ENCODE measurements at regions not wholly inside any gene's neighbourhood (a gene's known extent, or its start where the extent isn't known, plus 50 kb on each side); places are given as distances from the start of the nearest gene placed in this dataset.

DNA sequence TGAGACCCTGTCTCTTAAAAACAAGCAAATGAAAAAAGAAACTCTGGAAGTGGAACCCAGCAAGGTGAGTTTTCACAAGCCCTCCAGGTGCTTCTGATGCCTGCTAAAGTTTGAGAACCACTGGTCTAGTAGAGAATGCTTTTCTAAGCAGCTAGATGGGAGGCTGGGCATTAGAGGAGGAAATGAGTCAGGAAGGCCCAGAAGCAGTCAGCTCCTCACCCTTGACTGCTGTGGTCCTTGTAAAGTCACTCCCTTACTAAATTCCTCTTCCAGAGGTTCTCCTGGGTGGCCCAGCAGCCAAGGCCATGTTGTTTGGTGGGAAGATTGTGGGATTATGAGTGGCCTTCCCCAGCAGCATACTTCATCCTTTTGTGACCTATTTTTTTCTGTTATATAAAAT, 52.0 kb upstream of the FYN start:
- no peak for FAIRE-seq
- in situ Hi-C loops (cut with MboI): no loop called here
- no peak for TF ChIP-seq MED1 (CRISPR knock-in tag; IDR thresholded peaks at IDR 0.05; ENCODE audit: borderline replicate concordance)
- TF ChIP-seq IRF2 (CRISPR knock-in tag; IDR thresholded peaks at IDR 0.05): no peak
- no peak for TF ChIP-seq NR2F6 (CRISPR knock-in tag; IDR thresholded peaks at IDR 0.05)
- TF ChIP-seq PTRF (tag; IDR thresholded peaks at IDR 0.05): no peak
- TF ChIP-seq, protein P1, sequence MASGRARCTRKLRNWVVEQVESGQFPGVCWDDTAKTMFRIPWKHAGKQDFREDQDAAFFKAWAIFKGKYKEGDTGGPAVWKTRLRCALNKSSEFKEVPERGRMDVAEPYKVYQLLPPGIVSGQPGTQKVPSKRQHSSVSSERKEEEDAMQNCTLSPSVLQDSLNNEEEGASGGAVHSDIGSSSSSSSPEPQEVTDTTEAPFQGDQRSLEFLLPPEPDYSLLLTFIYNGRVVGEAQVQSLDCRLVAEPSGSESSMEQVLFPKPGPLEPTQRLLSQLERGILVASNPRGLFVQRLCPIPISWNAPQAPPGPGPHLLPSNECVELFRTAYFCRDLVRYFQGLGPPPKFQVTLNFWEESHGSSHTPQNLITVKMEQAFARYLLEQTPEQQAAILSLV (tag; IDR thresholded peaks at IDR 0.05): no peak
- no peak for TF ChIP-seq SAFB2 (IDR thresholded peaks at IDR 0.05; ENCODE audit: borderline replicate concordance, low read depth, low read length, severe bottlenecking)
- no peak for TF ChIP-seq FOXK1 (CRISPR knock-in tag; IDR thresholded peaks at IDR 0.05; ENCODE audit: borderline replicate concordance)
- TF ChIP-seq ATF1 (CRISPR knock-in tag; IDR thresholded peaks at IDR 0.05): no peak
- TF ChIP-seq ATF1 (tag; IDR thresholded peaks at IDR 0.05): no peak
- TF ChIP-seq SIN3B (IDR thresholded peaks at IDR 0.05; ENCODE audit: low read depth): no peak
- no peak for TF ChIP-seq ZNF57 (CRISPR knock-in tag; IDR thresholded peaks at IDR 0.05)
- TF ChIP-seq TEAD2 (tag; IDR thresholded peaks at IDR 0.05): no peak
- no peak for TF ChIP-seq MECOM (CRISPR knock-in tag; IDR thresholded peaks at IDR 0.05)
- TF ChIP-seq SAFB (IDR thresholded peaks at IDR 0.05; ENCODE audit: borderline replicate concordance, low read depth, low read length): no peak
- TF ChIP-seq KDM5B (IDR thresholded peaks at IDR 0.05; ENCODE audit: insufficient replicate concordance, low read depth, low read length): no peak
- TF ChIP-seq CBFB (CRISPR knock-in tag; IDR thresholded peaks at IDR 0.05): no peak
- TF ChIP-seq, protein P2, sequence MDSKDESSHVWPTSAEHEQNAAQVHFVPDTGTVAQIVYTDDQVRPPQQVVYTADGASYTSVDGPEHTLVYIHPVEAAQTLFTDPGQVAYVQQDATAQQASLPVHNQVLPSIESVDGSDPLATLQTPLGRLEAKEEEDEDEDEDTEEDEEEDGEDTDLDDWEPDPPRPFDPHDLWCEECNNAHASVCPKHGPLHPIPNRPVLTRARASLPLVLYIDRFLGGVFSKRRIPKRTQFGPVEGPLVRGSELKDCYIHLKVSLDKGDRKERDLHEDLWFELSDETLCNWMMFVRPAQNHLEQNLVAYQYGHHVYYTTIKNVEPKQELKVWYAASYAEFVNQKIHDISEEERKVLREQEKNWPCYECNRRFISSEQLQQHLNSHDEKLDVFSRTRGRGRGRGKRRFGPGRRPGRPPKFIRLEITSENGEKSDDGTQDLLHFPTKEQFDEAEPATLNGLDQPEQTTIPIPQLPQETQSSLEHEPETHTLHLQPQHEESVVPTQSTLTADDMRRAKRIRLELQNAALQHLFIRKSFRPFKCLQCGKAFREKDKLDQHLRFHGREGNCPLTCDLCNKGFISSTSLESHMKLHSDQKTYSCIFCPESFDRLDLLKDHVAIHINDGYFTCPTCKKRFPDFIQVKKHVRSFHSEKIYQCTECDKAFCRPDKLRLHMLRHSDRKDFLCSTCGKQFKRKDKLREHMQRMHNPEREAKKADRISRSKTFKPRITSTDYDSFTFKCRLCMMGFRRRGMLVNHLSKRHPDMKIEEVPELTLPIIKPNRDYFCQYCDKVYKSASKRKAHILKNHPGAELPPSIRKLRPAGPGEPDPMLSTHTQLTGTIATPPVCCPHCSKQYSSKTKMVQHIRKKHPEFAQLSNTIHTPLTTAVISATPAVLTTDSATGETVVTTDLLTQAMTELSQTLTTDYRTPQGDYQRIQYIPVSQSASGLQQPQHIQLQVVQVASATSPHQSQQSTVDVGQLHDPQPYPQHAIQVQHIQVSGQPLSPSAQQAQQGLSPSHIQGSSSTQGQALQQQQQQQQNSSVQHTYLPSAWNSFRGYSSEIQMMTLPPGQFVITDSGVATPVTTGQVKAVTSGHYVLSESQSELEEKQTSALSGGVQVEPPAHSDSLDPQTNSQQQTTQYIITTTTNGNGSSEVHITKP (IDR thresholded peaks at IDR 0.05; ENCODE audit: partially characterized antibody): no peak
- TF ChIP-seq, protein P3, sequence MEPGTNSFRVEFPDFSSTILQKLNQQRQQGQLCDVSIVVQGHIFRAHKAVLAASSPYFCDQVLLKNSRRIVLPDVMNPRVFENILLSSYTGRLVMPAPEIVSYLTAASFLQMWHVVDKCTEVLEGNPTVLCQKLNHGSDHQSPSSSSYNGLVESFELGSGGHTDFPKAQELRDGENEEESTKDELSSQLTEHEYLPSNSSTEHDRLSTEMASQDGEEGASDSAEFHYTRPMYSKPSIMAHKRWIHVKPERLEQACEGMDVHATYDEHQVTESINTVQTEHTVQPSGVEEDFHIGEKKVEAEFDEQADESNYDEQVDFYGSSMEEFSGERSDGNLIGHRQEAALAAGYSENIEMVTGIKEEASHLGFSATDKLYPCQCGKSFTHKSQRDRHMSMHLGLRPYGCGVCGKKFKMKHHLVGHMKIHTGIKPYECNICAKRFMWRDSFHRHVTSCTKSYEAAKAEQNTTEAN (CRISPR knock-in tag; IDR thresholded peaks at IDR 0.05): no peak

More for the DNA sequence above, 52.0 kb upstream of the FYN start:
- H3K4me1 ChIP-seq (replicated peaks in 1 of 2; ENCODE audit: control insufficient read depth in 2 of 2, insufficient read depth in 2 of 2, low read length in 2 of 2): no peaks in the 10 kb centered on the region; a peak in 1 of 5 replicates
- DNase-seq (ENCODE audit: extremely low read depth in 1 of 4, low spot score in 3 of 4): no peak
- ChIA-PET CTCF (ENCODE audit: low intra/inter-chr PET ratio) (no interaction called here), POLR2A (interaction anchor here (0.9 to 1.4 kb wide), 2 partner anchors 35 to 65 kb away, joined by 3 read pairs; no protein-coding TSS in a partner anchor)
- no peak overlapping the region for H3K4me2 ChIP-seq (ENCODE audit: insufficient read depth, low read length)
- no peak overlapping the region for H3K9ac ChIP-seq (ENCODE audit: insufficient read depth in 1 of 2, low read depth in 2 of 2, low read length in 2 of 2)
- H3K9me1 ChIP-seq (ENCODE audit: control insufficient read depth, insufficient read depth, low read length): no peaks in the 10 kb centered on the region
- no peak overlapping the region for H3K27ac ChIP-seq (ENCODE audit: extremely low read depth, low read depth, low read length)
- H2AFZ ChIP-seq (ENCODE audit: low read depth, low read length): no peak overlapping the region
- H3K27me3 ChIP-seq (ENCODE audit: control insufficient read depth in 2 of 2, insufficient read depth in 2 of 2, low read length in 2 of 2): peaks cover 0 to 5% of the 10 kb centered on the region in 2 experiments; a peak in 2 of 5 replicates
- ATAC-seq: no peak
- no peaks in the 10 kb centered on the region for H3K36me3 ChIP-seq (ENCODE audit: control insufficient read depth, insufficient read depth, low read length)
- BruUV-seq (replicated peaks): no TSS peak
- no peak overlapping the region for H3K4me3 ChIP-seq
- no peaks in the 10 kb centered on the region for H4K20me1 ChIP-seq (replicated peaks; ENCODE audit: control insufficient read depth, insufficient read depth, low read length)
- no peaks in the 10 kb centered on the region for H3K79me2 ChIP-seq (ENCODE audit: control insufficient read depth, insufficient read depth, low read length)
- H3K9me3 ChIP-seq (replicated peaks; ENCODE audit: control insufficient read depth, insufficient read depth, low read depth, low read length): no peaks in the 10 kb centered on the region
- intact Hi-C loops (cut with micrococcal nuclease): no loop called here

All from K562 (cell line).